RWPE2 (cell line): ENCODE measurements at regions not wholly inside any gene's neighbourhood (a gene's known extent, or its start where the extent isn't known, plus 50 kb on each side); places are given as distances from the start of the nearest gene placed in this dataset.

Source experiments
- ATAC-seq: fragments of 200-7000 bp; cut with Tn5 transposase; 3 replicates; pipeline ENCODE4 v1.9.1; 2021; ENCODE audit warnings: low read depth
- DNase-seq: peaks from one replicate; pipeline ENCODE4 v3.0.0-alpha.2; 2020; ENCODE audit warnings: low spot score
- H3K27ac ChIP-seq: fragments of 450-650 bp; 2 replicates; pipeline ENCODE4 v1.5.1; 2017; ENCODE audit warnings: mild to moderate bottlenecking; ENCODE audit not compliant: poor library complexity, severe bottlenecking
- H3K27me3 ChIP-seq: fragments of 250-450 bp; sonication (Bioruptor Pico); 2 replicates; pipeline ENCODE4 v1.5.1; 2021; ENCODE audit warnings: mild to moderate bottlenecking, moderate library complexity; ENCODE audit not compliant: insufficient read depth, poor library complexity, severe bottlenecking
- H3K36me3 ChIP-seq: fragments of 250-450 bp; sonication (Bioruptor Pico); 2 replicates; pipeline ENCODE4 v1.5.1; 2020; ENCODE audit warnings: low read depth, mild to moderate bottlenecking, moderate library complexity
- H3K4me1 ChIP-seq: fragments of 250-450 bp; sonication (Bioruptor Pico); 2 replicates; pipeline ENCODE4 v1.5.1; 2021; ENCODE audit warnings: mild to moderate bottlenecking, moderate library complexity; ENCODE audit not compliant: insufficient read depth, poor library complexity, severe bottlenecking
- H3K4me3 ChIP-seq: fragments of 250-450 bp; sonication (Bioruptor Pico); 2 replicates; pipeline ENCODE4 v1.5.1; 2021; ENCODE audit warnings: mild to moderate bottlenecking, moderate library complexity; ENCODE audit not compliant: severe bottlenecking
- H3K9me3 ChIP-seq: fragments of 250-450 bp; sonication (Bioruptor Pico); 2 replicates; pipeline ENCODE4 v1.5.1; 2021; ENCODE audit warnings: mild to moderate bottlenecking, moderate library complexity; ENCODE audit not compliant: severe bottlenecking
- TF ChIP-seq, protein P1 (sequence below): fragments of 450-650 bp; IDR thresholded peaks from one replicate; pipeline ENCODE4 v1.5.1; 2017; ENCODE audit warnings: mild to moderate bottlenecking, moderate library complexity; ENCODE audit not compliant: poor library complexity, severe bottlenecking

DNA sequence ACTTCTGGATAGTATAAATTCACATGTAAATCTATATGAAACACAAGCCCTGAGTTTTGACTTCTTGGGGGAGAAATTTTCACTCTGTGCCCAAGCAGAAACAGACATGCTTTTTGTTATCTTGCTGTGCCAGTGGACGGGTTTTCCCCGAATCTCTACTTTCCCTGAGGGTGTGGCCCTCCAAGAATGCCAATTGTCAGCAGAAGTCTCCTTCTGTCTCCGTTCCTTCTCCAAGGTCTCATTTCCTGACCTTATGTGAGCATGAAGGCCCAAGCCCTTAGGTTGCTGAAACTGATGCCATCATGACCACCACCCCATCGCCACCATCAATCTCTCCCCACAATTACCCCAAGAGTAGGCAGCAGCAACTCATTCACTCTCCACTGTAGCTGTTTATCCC lies 253.8 kb downstream of the XXYLT1 start:
- Histone ChIP-seq H3K4me3 (no peak overlapping the region), H3K36me3 (no peaks in the 10 kb centered on the region), H3K27me3 (no peaks in the 10 kb centered on the region), H3K4me1 (no peaks in the 10 kb centered on the region), H3K9me3 (peaks cover 3% of the 10 kb centered on the region), H3K27ac (no peak overlapping the region)
- ATAC-seq (no peak), DNase-seq (peak; percentile 3)
- TF ChIP-seq, protein P1, sequence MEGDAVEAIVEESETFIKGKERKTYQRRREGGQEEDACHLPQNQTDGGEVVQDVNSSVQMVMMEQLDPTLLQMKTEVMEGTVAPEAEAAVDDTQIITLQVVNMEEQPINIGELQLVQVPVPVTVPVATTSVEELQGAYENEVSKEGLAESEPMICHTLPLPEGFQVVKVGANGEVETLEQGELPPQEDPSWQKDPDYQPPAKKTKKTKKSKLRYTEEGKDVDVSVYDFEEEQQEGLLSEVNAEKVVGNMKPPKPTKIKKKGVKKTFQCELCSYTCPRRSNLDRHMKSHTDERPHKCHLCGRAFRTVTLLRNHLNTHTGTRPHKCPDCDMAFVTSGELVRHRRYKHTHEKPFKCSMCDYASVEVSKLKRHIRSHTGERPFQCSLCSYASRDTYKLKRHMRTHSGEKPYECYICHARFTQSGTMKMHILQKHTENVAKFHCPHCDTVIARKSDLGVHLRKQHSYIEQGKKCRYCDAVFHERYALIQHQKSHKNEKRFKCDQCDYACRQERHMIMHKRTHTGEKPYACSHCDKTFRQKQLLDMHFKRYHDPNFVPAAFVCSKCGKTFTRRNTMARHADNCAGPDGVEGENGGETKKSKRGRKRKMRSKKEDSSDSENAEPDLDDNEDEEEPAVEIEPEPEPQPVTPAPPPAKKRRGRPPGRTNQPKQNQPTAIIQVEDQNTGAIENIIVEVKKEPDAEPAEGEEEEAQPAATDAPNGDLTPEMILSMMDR = no peak
